ENCODE measurements at regions not wholly inside any gene's neighbourhood (a gene's known extent, or its start where the extent isn't known, plus 50 kb on each side); places are given as distances from the start of the nearest gene placed in this dataset.

DNA sequence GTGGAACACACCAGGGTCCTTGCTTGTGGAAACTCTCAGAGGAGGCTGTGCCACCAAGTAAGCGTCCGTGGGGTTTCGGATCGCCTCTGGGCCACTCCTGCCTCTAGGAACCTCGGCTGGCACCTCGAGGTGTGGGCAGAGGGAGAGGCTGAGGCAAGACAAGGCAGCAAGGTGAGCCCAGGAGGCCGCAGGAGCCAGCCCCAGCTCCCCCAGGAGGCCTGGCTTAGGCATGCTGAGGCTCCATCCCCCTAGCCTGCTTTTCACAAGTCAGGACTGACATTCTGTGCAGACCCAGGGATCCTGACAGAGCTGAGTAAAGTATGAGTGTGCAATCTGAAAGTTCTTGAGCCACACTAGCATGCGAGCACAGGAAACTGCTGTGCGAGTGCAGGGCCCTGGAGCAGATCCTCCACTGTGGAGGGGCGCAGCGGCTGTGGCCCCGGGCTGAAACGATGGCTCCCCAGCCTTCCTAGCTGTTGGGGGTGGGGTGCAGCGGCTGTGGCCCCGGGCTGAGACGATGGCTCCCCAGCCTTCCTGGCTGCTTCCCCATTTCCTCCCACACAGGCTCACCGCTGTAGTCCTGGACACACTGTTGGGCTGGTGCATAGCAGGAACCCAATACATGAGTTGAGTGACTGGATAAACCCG lies 75.2 kb upstream of the CD93 start:
- H3K27me3 ChIP-seq (ENCODE audit: insufficient read depth), result no peaks in the 10 kb centered on the region
- H3K27ac Mint-ChIP-seq, result no peak overlapping the region
- H3F3A ChIP-seq (replicated peaks; ENCODE audit: low read depth), result no peaks in the 10 kb centered on the region
- no peak overlapping the region for H3K4me3 ChIP-seq
- H3K27me3 Mint-ChIP-seq (ENCODE audit: insufficient read depth, low read depth, poor library complexity), result peaks cover 12% of the 10 kb centered on the region
- H4K20me1 ChIP-seq (replicated peaks; ENCODE audit: insufficient read depth), result no peaks in the 10 kb centered on the region
- H3K79me2 ChIP-seq (replicated peaks; ENCODE audit: insufficient read depth), result no peaks in the 10 kb centered on the region
- no peaks in the 10 kb centered on the region for H3K36me3 Mint-ChIP-seq (ENCODE audit: low read depth)
- H3K4me2 ChIP-seq, result no peak overlapping the region
- DNase-seq (ENCODE audit: low spot score) (no peak), ATAC-seq (peak; percentile 28; the same call in 2 of the 3 replicates)
- no peak overlapping the region for H3K27ac ChIP-seq (ENCODE audit: low read depth)
- H3K4me3 Mint-ChIP-seq, result no peak overlapping the region
- H3K4me1 Mint-ChIP-seq, result peaks cover 22% of the 10 kb centered on the region
- H2AFZ ChIP-seq, result peak overlapping the region; percentile 14; the same call in 1 of the 2 replicates
- H3K9me3 Mint-ChIP-seq, result no peaks in the 10 kb centered on the region
- peaks cover 12% of the 10 kb centered on the region for H3K4me1 ChIP-seq (ENCODE audit: insufficient read depth)
- H3K9me2 ChIP-seq (ENCODE audit: insufficient read depth), result no peaks in the 10 kb centered on the region
- no peak for TF ChIP-seq EZH2phosphoT487 (IDR thresholded peaks at IDR 0.05; ENCODE audit: unreplicated experiment)
- no peak for TF ChIP-seq EZH2 (IDR thresholded peaks at IDR 0.05; ENCODE audit: low read depth, unreplicated experiment)
- TF ChIP-seq NANOG (IDR thresholded peaks at IDR 0.05; ENCODE audit: borderline replicate concordance), result no peak
- no peak for TF ChIP-seq STAT1 (IDR thresholded peaks at IDR 0.05; ENCODE audit: unreplicated experiment)
- TF ChIP-seq CREB1 (CRISPR knock-in tag; IDR thresholded peaks at IDR 0.05; ENCODE audit: low read depth), result no peak
- TF ChIP-seq, protein P1, sequence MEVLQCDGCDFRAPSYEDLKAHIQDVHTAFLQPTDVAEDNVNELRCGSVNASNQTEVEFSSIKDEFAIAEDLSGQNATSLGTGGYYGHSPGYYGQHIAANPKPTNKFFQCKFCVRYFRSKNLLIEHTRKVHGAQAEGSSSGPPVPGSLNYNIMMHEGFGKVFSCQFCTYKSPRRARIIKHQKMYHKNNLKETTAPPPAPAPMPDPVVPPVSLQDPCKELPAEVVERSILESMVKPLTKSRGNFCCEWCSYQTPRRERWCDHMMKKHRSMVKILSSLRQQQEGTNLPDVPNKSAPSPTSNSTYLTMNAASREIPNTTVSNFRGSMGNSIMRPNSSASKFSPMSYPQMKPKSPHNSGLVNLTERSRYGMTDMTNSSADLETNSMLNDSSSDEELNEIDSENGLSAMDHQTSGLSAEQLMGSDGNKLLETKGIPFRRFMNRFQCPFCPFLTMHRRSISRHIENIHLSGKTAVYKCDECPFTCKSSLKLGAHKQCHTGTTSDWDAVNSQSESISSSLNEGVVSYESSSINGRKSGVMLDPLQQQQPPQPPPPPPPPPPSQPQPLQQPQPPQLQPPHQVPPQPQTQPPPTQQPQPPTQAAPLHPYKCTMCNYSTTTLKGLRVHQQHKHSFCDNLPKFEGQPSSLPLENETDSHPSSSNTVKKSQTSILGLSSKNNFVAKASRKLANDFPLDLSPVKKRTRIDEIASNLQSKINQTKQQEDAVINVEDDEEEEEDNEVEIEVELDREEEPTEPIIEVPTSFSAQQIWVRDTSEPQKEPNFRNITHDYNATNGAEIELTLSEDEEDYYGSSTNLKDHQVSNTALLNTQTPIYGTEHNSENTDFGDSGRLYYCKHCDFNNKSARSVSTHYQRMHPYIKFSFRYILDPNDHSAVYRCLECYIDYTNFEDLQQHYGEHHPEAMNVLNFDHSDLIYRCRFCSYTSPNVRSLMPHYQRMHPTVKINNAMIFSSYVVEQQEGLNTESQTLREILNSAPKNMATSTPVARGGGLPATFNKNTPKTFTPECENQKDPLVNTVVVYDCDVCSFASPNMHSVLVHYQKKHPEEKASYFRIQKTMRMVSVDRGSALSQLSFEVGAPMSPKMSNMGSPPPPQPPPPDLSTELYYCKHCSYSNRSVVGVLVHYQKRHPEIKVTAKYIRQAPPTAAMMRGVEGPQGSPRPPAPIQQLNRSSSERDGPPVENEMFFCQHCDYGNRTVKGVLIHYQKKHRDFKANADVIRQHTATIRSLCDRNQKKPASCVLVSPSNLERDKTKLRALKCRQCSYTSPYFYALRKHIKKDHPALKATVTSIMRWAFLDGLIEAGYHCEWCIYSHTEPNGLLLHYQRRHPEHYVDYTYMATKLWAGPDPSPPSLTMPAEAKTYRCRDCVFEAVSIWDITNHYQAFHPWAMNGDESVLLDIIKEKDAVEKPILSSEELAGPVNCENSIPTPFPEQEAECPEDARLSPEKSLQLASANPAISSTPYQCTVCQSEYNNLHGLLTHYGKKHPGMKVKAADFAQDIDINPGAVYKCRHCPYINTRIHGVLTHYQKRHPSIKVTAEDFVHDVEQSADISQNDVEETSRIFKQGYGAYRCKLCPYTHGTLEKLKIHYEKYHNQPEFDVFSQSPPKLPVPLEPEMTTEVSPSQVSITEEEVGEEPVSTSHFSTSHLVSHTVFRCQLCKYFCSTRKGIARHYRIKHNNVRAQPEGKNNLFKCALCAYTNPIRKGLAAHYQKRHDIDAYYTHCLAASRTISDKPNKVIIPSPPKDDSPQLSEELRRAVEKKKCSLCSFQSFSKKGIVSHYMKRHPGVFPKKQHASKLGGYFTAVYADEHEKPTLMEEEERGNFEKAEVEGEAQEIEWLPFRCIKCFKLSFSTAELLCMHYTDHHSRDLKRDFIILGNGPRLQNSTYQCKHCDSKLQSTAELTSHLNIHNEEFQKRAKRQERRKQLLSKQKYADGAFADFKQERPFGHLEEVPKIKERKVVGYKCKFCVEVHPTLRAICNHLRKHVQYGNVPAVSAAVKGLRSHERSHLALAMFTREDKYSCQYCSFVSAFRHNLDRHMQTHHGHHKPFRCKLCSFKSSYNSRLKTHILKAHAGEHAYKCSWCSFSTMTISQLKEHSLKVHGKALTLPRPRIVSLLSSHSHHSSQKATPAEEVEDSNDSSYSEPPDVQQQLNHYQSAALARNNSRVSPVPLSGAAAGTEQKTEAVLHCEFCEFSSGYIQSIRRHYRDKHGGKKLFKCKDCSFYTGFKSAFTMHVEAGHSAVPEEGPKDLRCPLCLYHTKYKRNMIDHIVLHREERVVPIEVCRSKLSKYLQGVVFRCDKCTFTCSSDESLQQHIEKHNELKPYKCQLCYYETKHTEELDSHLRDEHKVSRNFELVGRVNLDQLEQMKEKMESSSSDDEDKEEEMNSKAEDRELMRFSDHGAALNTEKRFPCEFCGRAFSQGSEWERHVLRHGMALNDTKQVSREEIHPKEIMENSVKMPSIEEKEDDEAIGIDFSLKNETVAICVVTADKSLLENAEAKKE (CRISPR knock-in tag; IDR thresholded peaks at IDR 0.05), result no peak
- TF ChIP-seq, protein P2, sequence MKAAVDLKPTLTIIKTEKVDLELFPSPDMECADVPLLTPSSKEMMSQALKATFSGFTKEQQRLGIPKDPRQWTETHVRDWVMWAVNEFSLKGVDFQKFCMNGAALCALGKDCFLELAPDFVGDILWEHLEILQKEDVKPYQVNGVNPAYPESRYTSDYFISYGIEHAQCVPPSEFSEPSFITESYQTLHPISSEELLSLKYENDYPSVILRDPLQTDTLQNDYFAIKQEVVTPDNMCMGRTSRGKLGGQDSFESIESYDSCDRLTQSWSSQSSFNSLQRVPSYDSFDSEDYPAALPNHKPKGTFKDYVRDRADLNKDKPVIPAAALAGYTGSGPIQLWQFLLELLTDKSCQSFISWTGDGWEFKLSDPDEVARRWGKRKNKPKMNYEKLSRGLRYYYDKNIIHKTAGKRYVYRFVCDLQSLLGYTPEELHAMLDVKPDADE (IDR thresholded peaks at IDR 0.05), result no peak
- TF ChIP-seq, protein P3, sequence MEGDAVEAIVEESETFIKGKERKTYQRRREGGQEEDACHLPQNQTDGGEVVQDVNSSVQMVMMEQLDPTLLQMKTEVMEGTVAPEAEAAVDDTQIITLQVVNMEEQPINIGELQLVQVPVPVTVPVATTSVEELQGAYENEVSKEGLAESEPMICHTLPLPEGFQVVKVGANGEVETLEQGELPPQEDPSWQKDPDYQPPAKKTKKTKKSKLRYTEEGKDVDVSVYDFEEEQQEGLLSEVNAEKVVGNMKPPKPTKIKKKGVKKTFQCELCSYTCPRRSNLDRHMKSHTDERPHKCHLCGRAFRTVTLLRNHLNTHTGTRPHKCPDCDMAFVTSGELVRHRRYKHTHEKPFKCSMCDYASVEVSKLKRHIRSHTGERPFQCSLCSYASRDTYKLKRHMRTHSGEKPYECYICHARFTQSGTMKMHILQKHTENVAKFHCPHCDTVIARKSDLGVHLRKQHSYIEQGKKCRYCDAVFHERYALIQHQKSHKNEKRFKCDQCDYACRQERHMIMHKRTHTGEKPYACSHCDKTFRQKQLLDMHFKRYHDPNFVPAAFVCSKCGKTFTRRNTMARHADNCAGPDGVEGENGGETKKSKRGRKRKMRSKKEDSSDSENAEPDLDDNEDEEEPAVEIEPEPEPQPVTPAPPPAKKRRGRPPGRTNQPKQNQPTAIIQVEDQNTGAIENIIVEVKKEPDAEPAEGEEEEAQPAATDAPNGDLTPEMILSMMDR (conservative IDR thresholded peaks at IDR 0.05; ENCODE audit: low read depth in 2 of 2), result no peak
- no peak for TF ChIP-seq ZNF114 (CRISPR knock-in tag; IDR thresholded peaks at IDR 0.05)
- TF ChIP-seq, protein P4, sequence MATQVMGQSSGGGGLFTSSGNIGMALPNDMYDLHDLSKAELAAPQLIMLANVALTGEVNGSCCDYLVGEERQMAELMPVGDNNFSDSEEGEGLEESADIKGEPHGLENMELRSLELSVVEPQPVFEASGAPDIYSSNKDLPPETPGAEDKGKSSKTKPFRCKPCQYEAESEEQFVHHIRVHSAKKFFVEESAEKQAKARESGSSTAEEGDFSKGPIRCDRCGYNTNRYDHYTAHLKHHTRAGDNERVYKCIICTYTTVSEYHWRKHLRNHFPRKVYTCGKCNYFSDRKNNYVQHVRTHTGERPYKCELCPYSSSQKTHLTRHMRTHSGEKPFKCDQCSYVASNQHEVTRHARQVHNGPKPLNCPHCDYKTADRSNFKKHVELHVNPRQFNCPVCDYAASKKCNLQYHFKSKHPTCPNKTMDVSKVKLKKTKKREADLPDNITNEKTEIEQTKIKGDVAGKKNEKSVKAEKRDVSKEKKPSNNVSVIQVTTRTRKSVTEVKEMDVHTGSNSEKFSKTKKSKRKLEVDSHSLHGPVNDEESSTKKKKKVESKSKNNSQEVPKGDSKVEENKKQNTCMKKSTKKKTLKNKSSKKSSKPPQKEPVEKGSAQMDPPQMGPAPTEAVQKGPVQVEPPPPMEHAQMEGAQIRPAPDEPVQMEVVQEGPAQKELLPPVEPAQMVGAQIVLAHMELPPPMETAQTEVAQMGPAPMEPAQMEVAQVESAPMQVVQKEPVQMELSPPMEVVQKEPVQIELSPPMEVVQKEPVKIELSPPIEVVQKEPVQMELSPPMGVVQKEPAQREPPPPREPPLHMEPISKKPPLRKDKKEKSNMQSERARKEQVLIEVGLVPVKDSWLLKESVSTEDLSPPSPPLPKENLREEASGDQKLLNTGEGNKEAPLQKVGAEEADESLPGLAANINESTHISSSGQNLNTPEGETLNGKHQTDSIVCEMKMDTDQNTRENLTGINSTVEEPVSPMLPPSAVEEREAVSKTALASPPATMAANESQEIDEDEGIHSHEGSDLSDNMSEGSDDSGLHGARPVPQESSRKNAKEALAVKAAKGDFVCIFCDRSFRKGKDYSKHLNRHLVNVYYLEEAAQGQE (IDR thresholded peaks at IDR 0.05; ENCODE audit: unreplicated experiment), result no peak
- no peak for TF ChIP-seq JUNB (IDR thresholded peaks at IDR 0.05; ENCODE audit: unreplicated experiment)
- no peak for TF ChIP-seq POLR2AphosphoS5 (IDR thresholded peaks at IDR 0.05; ENCODE audit: low read depth)
- TF ChIP-seq ZNF331 (CRISPR knock-in tag; IDR thresholded peaks at IDR 0.05; ENCODE audit: low read depth), result no peak
- H3K36me3 ChIP-seq (ENCODE audit: insufficient read depth), result no peaks in the 10 kb centered on the region
